VCaP (cell line): ENCODE measurements at regions not wholly inside any gene's neighbourhood (a gene's known extent, or its start where the extent isn't known, plus 50 kb on each side); places are given as distances from the start of the nearest gene placed in this dataset.
A peak's percentile ranks its signal among the peaks of the same experiment; 100 is the strongest.

ENCODE experiments used
- H3K27ac ChIP-seq: fragments of 450-650 bp; 2 replicates; pipeline ENCODE4 v1.5.1; 2017
- CTCF ChIP-seq: fragments of 450-650 bp; conservative IDR thresholded peaks from 2 replicates; pipeline ENCODE4 v1.5.1; 2017; ENCODE audit warnings: mild to moderate bottlenecking, moderate library complexity

GRCh38 chr2:207274530-207275189, 108.9 kb upstream of the KLF7 start:
- peak overlapping the region; percentile 67 for H3K27ac ChIP-seq
- no peak for TF ChIP-seq CTCF

- TF ChIP-seq CTCF: no peak
- H3K27ac ChIP-seq: peak overlapping the region; percentile 67
These were observed 110.0 kb upstream of the KLF7 start for GRCh38 chr2:207275779-207276178.

GRCh38 chr2:207276248-207276647, 110.5 kb upstream of the KLF7 start:
- H3K27ac ChIP-seq: peak overlapping the region; percentile 67
- TF ChIP-seq CTCF: no peak

GRCh38 chr2:207276858-207277257, 111.1 kb upstream of the KLF7 start:
- TF ChIP-seq CTCF: no peak
- peak overlapping the region; percentile 67 for H3K27ac ChIP-seq

- TF ChIP-seq CTCF: no peak
- no peak overlapping the region for H3K27ac ChIP-seq
These were observed 113.8 kb upstream of the KLF7 start for GRCh38 chr2:207279520-207279919.

GRCh38 chr2:207281436-207281835, 115.7 kb upstream of the KLF7 start:
- TF ChIP-seq CTCF: no peak
- no peak overlapping the region for H3K27ac ChIP-seq

GRCh38 chr2:207282916-207283315, 117.2 kb upstream of the KLF7 start:
- no peak for TF ChIP-seq CTCF
- H3K27ac ChIP-seq: peak overlapping the region; percentile 13; the same call in 1 of the 2 replicates
